Upper lobe of left lung (tissue), 6 donors: ENCODE measurements at regions not wholly inside any gene's neighbourhood (a gene's known extent, or its start where the extent isn't known, plus 50 kb on each side); places are given as distances from the start of the nearest gene placed in this dataset.

Experiments
- ATAC-seq, 2 donors: fragments of 200-7000 bp; cut with Tn5 transposase; one replicate each; pipeline ENCODE4 v1.9.1; 2022; ENCODE audit warnings: mild to moderate bottlenecking in 2 of 2, moderate library complexity in 2 of 2; ENCODE audit not compliant: low FRiP score in 2 of 2
- DNase-seq, 2 donors: peaks; one replicate each; pipeline ENCODE4 v3.0.0-alpha.2; 2019 to 2020
- H3K27ac ChIP-seq, 4 donors: fragments of 200-600 bp; sonication (generic); one replicate each; pipeline ENCODE4 v1.5.1; 2016 to 2019
- H3K27me3 ChIP-seq, 4 donors: fragments of 200-600 bp; sonication (generic); one replicate each; pipeline ENCODE4 v1.5.1; 2017 to 2019
- H3K36me3 ChIP-seq, 4 donors: fragments of 200-600 bp; sonication (generic); one replicate each; pipeline ENCODE4 v1.5.1; 2016 to 2019
- H3K4me1 ChIP-seq, 4 donors: fragments of 200-600 bp; sonication (generic); one replicate each; pipeline ENCODE4 v1.5.1; 2018 to 2019
- H3K4me3 ChIP-seq, 4 donors: fragments of 200-600 bp; sonication (generic); one replicate each; pipeline ENCODE4 v1.5.1; 2017 to 2019; ENCODE audit warnings: mild to moderate bottlenecking in 2 of 4, moderate library complexity in 1 of 4
- H3K9me3 ChIP-seq, 4 donors: fragments of 200-600 bp; sonication (generic); one replicate each; pipeline ENCODE4 v1.5.1; 2018 to 2019
- EP300 ChIP-seq, 4 donors: sonication (generic); formaldehyde crosslinking; IDR thresholded peaks; one replicate each; pipeline ENCODE4 v1.5.1; 2017; ENCODE audit warnings: antibody characterized with exemption in 4 of 4, control low read depth in 2 of 4
- POLR2A ChIP-seq, 4 donors: fragments of 450-650 bp; IDR thresholded peaks; one replicate each; pipeline ENCODE4 v1.5.1; 2016 to 2017; ENCODE audit warnings: antibody characterized with exemption in 4 of 4, mild to moderate bottlenecking in 2 of 4
- POLR2AphosphoS5 ChIP-seq, 2 donors: sonication (generic); formaldehyde crosslinking; IDR thresholded peaks; one replicate each; pipeline ENCODE4 v1.5.1; 2017; ENCODE audit warnings: antibody characterized with exemption in 2 of 2
- WGBS, 2 donors: methylation state at CpG; one replicate each; pipeline ENCODE4 v1.1.5; 2017 to 2018; 5-methylcytosine and 5-hydroxymethylcytosine counted together
- TF ChIP-seq, protein P1 (sequence below), 6 experiments: fragments of 450-650 bp in 4 of 6; fragments of 200-600 bp in 2 of 6; sonication (generic) in 2 of 6; IDR thresholded peaks; one replicate each; pipeline ENCODE4 v1.5.1; 2016 to 2019; ENCODE audit warnings: antibody characterized with exemption in 6 of 6
- donor health status: DM: no; HTN: no; CAD: no; lungs with moderate emphysema.
- donor health status: DM: no; HTN: yes; CAD: no; lungs with severe emphysema.

DNA sequence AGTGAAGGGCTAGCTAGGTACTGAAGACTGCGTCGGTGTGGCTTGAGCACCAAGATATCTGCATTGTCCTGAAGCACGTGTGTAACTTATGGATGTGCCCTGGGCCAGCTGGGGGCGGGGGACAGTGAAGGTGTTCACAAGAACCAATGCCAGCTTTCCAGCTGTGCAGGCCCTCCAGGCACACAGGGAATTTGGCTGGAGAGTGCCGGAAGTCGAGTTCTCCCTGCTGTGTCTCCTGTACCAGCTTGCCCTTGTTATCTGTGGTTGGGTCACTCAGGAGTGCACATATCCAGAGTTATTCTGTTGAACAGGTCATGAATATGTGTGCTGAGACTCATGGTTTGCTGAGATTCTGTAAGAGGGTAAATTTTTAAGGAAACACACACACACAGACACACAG lies 75.9 kb upstream of the CRY1 start:
- WGBS, 2 donors, result 67 to 89% methylated on average over 4 to 6 of the region's 6 CpGs
- H3K4me1 ChIP-seq, result no peaks in the 10 kb centered on the region

DNA sequence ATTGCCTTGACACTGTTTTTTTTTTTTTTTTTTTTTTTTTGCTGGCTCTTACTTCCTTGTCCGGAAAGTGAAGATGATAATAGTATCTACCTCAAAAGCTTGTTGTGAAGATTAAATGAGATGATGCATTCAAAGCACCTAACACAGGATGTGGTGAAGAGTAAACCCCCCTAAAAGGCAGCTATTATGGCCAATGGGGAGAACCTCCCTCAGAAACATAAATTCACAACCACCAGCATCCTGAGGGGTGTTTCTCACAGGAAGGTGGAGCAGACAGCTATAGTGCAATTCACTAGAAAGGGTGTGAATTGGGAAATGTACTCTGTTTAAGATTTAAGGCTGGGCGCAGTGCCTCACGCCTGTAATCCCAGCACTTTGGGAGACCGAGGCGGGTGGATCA lies 85.4 kb upstream of the CRY1 start:
- Histone ChIP-seq H3K9me3 (no peaks in the 10 kb centered on the region), H3K4me3 (no peak overlapping the region), H3K27ac (no peak overlapping the region), H3K4me1 (no peaks in the 10 kb centered on the region), H3K27me3 (no peaks in the 10 kb centered on the region), H3K36me3 (no peaks in the 10 kb centered on the region)
- no peak for TF ChIP-seq POLR2AphosphoS5 (IDR thresholded peaks at IDR 0.05)
- no peak for TF ChIP-seq POLR2A (IDR thresholded peaks at IDR 0.05)
- TF ChIP-seq, protein P1, sequence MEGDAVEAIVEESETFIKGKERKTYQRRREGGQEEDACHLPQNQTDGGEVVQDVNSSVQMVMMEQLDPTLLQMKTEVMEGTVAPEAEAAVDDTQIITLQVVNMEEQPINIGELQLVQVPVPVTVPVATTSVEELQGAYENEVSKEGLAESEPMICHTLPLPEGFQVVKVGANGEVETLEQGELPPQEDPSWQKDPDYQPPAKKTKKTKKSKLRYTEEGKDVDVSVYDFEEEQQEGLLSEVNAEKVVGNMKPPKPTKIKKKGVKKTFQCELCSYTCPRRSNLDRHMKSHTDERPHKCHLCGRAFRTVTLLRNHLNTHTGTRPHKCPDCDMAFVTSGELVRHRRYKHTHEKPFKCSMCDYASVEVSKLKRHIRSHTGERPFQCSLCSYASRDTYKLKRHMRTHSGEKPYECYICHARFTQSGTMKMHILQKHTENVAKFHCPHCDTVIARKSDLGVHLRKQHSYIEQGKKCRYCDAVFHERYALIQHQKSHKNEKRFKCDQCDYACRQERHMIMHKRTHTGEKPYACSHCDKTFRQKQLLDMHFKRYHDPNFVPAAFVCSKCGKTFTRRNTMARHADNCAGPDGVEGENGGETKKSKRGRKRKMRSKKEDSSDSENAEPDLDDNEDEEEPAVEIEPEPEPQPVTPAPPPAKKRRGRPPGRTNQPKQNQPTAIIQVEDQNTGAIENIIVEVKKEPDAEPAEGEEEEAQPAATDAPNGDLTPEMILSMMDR (IDR thresholded peaks at IDR 0.05), result no peak
- no peak for TF ChIP-seq EP300 (IDR thresholded peaks at IDR 0.05)
- DNase-seq, result no peak
- ATAC-seq, result no peak
- WGBS, 2 donors, result 86 to 87% methylated on average over 5 of the region's 5 CpGs

More for the DNA sequence above, 75.9 kb upstream of the CRY1 start:
- no peaks in the 10 kb centered on the region for H3K27me3 ChIP-seq
- ATAC-seq, result no peak
- no peaks in the 10 kb centered on the region for H3K36me3 ChIP-seq
- TF ChIP-seq POLR2AphosphoS5 (IDR thresholded peaks at IDR 0.05) (no peak), EP300 (IDR thresholded peaks at IDR 0.05) (no peak), POLR2A (IDR thresholded peaks at IDR 0.05) (no peak)
- TF ChIP-seq, protein P1 (IDR thresholded peaks at IDR 0.05), result no peak
- no peak overlapping the region for H3K4me3 ChIP-seq
- H3K27ac ChIP-seq, result no peak overlapping the region
- no peaks in the 10 kb centered on the region for H3K9me3 ChIP-seq
- DNase-seq, result peak in 1 of 2 donors; percentile 6

DNA sequence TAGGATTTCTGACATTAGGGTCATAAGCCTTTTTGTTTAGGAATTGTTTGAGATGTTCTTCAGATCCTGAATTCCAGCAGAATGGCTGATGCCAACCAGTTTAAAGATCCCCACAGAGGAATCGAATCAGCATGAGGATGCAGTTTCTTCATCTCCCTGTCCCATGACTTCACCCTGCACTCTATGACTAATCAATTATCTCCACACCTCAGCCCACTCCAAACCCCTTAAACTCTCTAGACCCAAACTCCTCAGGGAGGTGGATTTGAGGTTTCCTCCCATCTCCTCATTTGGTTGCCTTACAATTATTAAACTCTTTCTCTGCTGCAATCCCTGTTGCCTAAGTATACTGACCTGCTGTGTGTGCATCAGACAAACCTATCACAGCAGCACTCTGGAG lies 86.5 kb upstream of the CRY1 start:
- DNase-seq (no peak), ATAC-seq (no peak)
- Histone ChIP-seq H3K27me3 (no peaks in the 10 kb centered on the region), H3K9me3 (no peaks in the 10 kb centered on the region), H3K27ac (no peak overlapping the region), H3K4me3 (no peak overlapping the region), H3K36me3 (no peaks in the 10 kb centered on the region), H3K4me1 (no peaks in the 10 kb centered on the region)
- 75 to 77% methylated on average over 1 of the region's 1 CpG for WGBS, 2 donors
- TF ChIP-seq POLR2AphosphoS5 (IDR thresholded peaks at IDR 0.05), result no peak
- TF ChIP-seq POLR2A (IDR thresholded peaks at IDR 0.05), result no peak
- TF ChIP-seq, protein P1 (IDR thresholded peaks at IDR 0.05), result no peak
- no peak for TF ChIP-seq EP300 (IDR thresholded peaks at IDR 0.05)

DNA sequence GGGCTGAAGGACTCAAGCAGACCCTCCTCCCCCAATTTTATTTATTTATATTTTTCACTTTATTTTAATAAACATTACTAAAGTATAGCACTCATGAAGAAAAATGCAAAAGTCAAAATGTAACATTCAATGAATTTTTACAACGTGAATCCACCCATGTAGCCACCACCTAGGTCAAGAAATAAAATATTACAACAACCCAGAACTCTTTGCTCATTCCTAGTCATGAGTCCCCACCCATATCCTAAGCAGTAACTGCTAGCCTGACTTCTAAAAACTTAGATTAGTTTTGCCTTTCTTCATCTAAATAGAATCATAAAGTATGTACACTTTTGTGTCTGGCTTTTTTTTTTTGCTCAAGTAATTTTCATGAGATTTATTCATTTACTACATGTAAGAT lies 86.9 kb upstream of the CRY1 start:
- Histone ChIP-seq H3K27ac (no peak overlapping the region), H3K4me1 (no peaks in the 10 kb centered on the region), H3K27me3 (no peaks in the 10 kb centered on the region), H3K9me3 (no peaks in the 10 kb centered on the region), H3K36me3 (no peaks in the 10 kb centered on the region), H3K4me3 (no peak overlapping the region)
- 62 to 68% methylated on average over 1 of the region's 1 CpG for WGBS, 2 donors
- DNase-seq (no peak), ATAC-seq (no peak)
- TF ChIP-seq POLR2AphosphoS5 (IDR thresholded peaks at IDR 0.05), result no peak
- TF ChIP-seq POLR2A (IDR thresholded peaks at IDR 0.05), result no peak
- TF ChIP-seq, protein P1 (IDR thresholded peaks at IDR 0.05), result no peak
- TF ChIP-seq EP300 (IDR thresholded peaks at IDR 0.05), result no peak

DNA sequence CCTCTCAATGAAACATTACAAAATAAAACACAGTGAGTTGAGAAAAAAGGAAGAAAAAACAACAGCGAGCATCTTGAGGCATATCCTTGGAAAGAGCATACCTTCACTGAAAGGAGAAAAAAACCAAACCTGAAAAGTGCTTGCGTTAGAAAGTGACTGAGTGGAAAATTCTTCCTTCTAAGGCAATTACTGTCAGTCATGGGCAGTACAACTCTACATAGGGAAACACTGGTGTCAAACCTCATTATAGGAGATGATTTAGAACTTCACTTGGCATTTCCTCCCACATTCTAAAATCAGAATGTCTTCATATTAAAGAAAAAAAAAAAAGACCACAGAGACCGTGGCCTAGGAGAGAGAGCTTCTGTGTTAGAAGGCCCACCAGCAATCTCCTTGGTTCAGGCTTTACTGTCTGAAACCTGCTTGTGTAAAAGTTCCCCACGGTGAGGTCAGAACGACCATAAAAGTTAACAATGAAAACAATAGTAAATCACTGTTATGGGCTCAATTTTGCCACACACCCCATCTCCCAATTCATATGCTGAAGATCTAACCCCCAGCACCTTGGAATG lies 91.1 kb upstream of the CRY1 start:
- no peak overlapping the region for H3K4me3 ChIP-seq
- no peak for DNase-seq
- TF ChIP-seq POLR2A (IDR thresholded peaks at IDR 0.05) (no peak), EP300 (IDR thresholded peaks at IDR 0.05) (no peak), POLR2AphosphoS5 (IDR thresholded peaks at IDR 0.05) (no peak)
- TF ChIP-seq, protein P1 (IDR thresholded peaks at IDR 0.05), result no peak
- ATAC-seq, result no peak
- no peaks in the 10 kb centered on the region for H3K9me3 ChIP-seq
- WGBS, 2 donors, result 67 to 75% methylated on average over 5 of the region's 5 CpGs
- H3K27ac ChIP-seq, result no peak overlapping the region
- H3K36me3 ChIP-seq, result no peaks in the 10 kb centered on the region
- H3K4me1 ChIP-seq, result no peaks in the 10 kb centered on the region
- H3K27me3 ChIP-seq, result no peaks in the 10 kb centered on the region
